22Rv1 (cell line): ENCODE measurements at regions not wholly inside any gene's neighbourhood (a gene's known extent, or its start where the extent isn't known, plus 50 kb on each side); places are given as distances from the start of the nearest gene placed in this dataset.

Source experiments
- H3K27ac ChIP-seq: fragments of 450-650 bp; 2 replicates; pipeline ENCODE4 v1.5.1; 2017
- CTCF ChIP-seq: fragments of 450-650 bp; IDR thresholded peaks from 2 replicates; pipeline ENCODE4 v1.5.1; 2017; ENCODE audit warnings: mild to moderate bottlenecking
- ZFX ChIP-seq: fragments of 450-650 bp; IDR thresholded peaks from 2 replicates; pipeline ENCODE4 v1.6.1; 2017; ENCODE audit warnings: antibody characterized with exemption, borderline replicate concordance

- no peak for TF ChIP-seq CTCF
- TF ChIP-seq ZFX = no peak
Measured at GRCh38 chr4:71930459-71930858, 101.3 kb upstream of the NPFFR2 start.

GRCh38 chr4:71932941-71933340 lies 98.9 kb upstream of the NPFFR2 start:
- no peak for TF ChIP-seq CTCF
- TF ChIP-seq ZFX = no peak
- H3K27ac ChIP-seq = no peak overlapping the region

More at GRCh38 chr4:71930459-71930858, 101.3 kb upstream of the NPFFR2 start:
- no peak overlapping the region for H3K27ac ChIP-seq

GRCh38 chr4:71938776-71939175 lies 93.0 kb upstream of the NPFFR2 start:
- no peak for TF ChIP-seq CTCF
- no peak for TF ChIP-seq ZFX
- H3K27ac ChIP-seq = no peak overlapping the region

- TF ChIP-seq CTCF (peak; percentile 70), ZFX (no peak)
- no peak overlapping the region for H3K27ac ChIP-seq
Measured at GRCh38 chr4:71941001-71941400, 90.8 kb upstream of the NPFFR2 start.

DNA sequence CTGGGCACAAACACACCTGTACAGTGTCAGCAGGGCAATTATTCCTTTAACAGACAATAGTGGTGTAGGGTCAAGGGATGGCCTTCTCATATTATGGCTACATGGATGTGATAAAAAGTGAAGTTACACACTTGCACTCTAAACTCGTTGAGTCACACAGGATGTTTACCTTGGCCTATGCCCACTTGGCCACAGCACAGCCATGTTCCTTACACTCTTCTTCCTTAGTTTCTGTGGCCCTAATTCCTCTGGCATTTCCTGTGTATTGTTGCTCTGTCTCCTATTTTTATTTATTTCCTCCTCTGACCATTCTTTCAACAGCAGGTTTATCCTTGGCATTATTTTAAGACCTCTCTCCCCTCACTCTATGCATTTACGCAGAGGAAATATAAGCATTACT lies 86.8 kb upstream of the NPFFR2 start:
- no peak overlapping the region for H3K27ac ChIP-seq
- no peak for TF ChIP-seq CTCF
- no peak for TF ChIP-seq ZFX

DNA sequence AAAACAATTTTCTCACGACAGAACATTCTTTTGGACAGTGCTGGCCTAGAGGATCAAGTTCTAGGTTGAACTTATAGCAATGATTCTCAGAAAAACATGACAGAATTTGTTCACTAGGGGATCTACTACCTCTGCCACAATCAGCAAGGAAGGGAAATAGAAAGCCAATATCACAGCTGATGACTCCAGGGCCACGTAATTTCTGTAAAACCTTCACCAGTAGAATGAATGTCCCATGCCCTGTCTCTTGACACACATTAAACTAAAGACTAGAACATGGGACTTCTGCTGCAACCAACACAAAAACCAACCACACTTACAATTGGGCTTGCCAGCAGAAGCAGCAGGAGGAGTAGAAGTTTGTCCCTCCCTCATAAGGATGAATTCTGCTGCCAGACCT lies 86.0 kb upstream of the NPFFR2 start:
- no peak overlapping the region for H3K27ac ChIP-seq

GRCh38 chr4:71958978-71959377 lies 72.8 kb upstream of the NPFFR2 start:
- TF ChIP-seq ZFX (no peak), CTCF (no peak)
- no peak overlapping the region for H3K27ac ChIP-seq

More for the DNA sequence above, 86.0 kb upstream of the NPFFR2 start:
- no peak for TF ChIP-seq CTCF
- TF ChIP-seq ZFX = no peak
